Thymus (tissue), 11 donors: ENCODE measurements at regions not wholly inside any gene's neighbourhood (a gene's known extent, or its start where the extent isn't known, plus 50 kb on each side); places are given as distances from the start of the nearest gene placed in this dataset.

Source experiments
- DNase-seq, 9 donors: peaks; one replicate each; pipeline ENCODE4 v3.0.0-alpha.2; 2013; ENCODE audit warnings: low spot score in 9 of 9, low read depth in 6 of 9, missing footprints in 1 of 9
- H3K27ac ChIP-seq, 2 donors: one replicate each; pipeline ENCODE4 v1.5.1; 2013; ENCODE audit warnings: control low read depth in 1 of 2, low read depth in 1 of 2, low read length in 1 of 2, mild to moderate bottlenecking in 1 of 2, moderate library complexity in 1 of 2
- H3K27me3 ChIP-seq, 2 donors: one replicate each; pipeline ENCODE4 v1.5.1; 2013; ENCODE audit warnings: low read length in 1 of 2; ENCODE audit not compliant: control insufficient read depth in 2 of 2, insufficient read depth in 1 of 2
- H3K36me3 ChIP-seq, 2 donors: one replicate each; pipeline ENCODE4 v1.5.1; 2013; ENCODE audit warnings: low read length in 1 of 2, mild to moderate bottlenecking in 1 of 2, moderate library complexity in 1 of 2; ENCODE audit not compliant: control insufficient read depth in 2 of 2, insufficient read depth in 2 of 2
- H3K4me1 ChIP-seq, 2 donors: one replicate each; pipeline ENCODE4 v1.5.1; 2013; ENCODE audit warnings: low read length in 2 of 2; ENCODE audit not compliant: control insufficient read depth in 2 of 2, insufficient read depth in 2 of 2
- H3K4me3 ChIP-seq, 2 donors: one replicate each; pipeline ENCODE4 v1.5.1; 2013; ENCODE audit warnings: low read length in 2 of 2, control low read depth in 1 of 2, mild to moderate bottlenecking in 1 of 2
- H3K9me3 ChIP-seq, 2 donors: one replicate each; pipeline ENCODE4 v1.5.1; 2013; ENCODE audit warnings: low read length in 1 of 2, mild to moderate bottlenecking in 1 of 2; ENCODE audit not compliant: control insufficient read depth in 2 of 2, insufficient read depth in 1 of 2
- WGBS: extraction: QIAGEN DNeasy Blood & Tissue Kit; methylation state at CpG from one replicate; pipeline ENCODE4 v1.1.7; 2013; 5-methylcytosine and 5-hydroxymethylcytosine counted together
- donor health status: healthy.

GRCh38 chr1:239735111-239735510, 348.7 kb downstream of the CHRM3 start:
- Histone ChIP-seq H3K4me3 (no peak overlapping the region), H3K36me3 (no peaks in the 10 kb centered on the region), H3K27me3 (no peaks in the 10 kb centered on the region), H3K27ac (no peak overlapping the region), H3K4me1 (no peaks in the 10 kb centered on the region), H3K9me3 (no peaks in the 10 kb centered on the region)
- DNase-seq, result no peak
- WGBS, result 37% methylated on average over 2 of the region's 2 CpGs

- Histone ChIP-seq H3K27me3 (no peaks in the 10 kb centered on the region), H3K9me3 (no peaks in the 10 kb centered on the region), H3K4me3 (no peak overlapping the region), H3K36me3 (no peaks in the 10 kb centered on the region), H3K4me1 (no peaks in the 10 kb centered on the region), H3K27ac (no peak overlapping the region)
- 95% methylated on average over 2 of the region's 2 CpGs for WGBS
- no peak for DNase-seq
These were observed 350.1 kb downstream of the CHRM3 start for GRCh38 chr1:239736479-239736878.

- no peaks in the 10 kb centered on the region for H3K36me3 ChIP-seq
- H3K27ac ChIP-seq, result no peak overlapping the region
- no peaks in the 10 kb centered on the region for H3K9me3 ChIP-seq
- H3K4me1 ChIP-seq, result no peaks in the 10 kb centered on the region
- no peak for DNase-seq
- H3K4me3 ChIP-seq, result no peak overlapping the region
- H3K27me3 ChIP-seq, result no peaks in the 10 kb centered on the region
- 98% methylated on average over 2 of the region's 2 CpGs for WGBS
These were observed 352.3 kb upstream of the FMN2 start for GRCh38 chr1:239739375-239739774.

- H3K4me3 ChIP-seq, result no peak overlapping the region
- WGBS, result 86% methylated on average over 2 of the region's 2 CpGs
- H3K36me3 ChIP-seq, result no peaks in the 10 kb centered on the region
- H3K27ac ChIP-seq, result no peak overlapping the region
- DNase-seq, result no peak
- no peaks in the 10 kb centered on the region for H3K27me3 ChIP-seq
- H3K4me1 ChIP-seq, result no peaks in the 10 kb centered on the region
- no peaks in the 10 kb centered on the region for H3K9me3 ChIP-seq
These were observed 351.8 kb upstream of the FMN2 start for GRCh38 chr1:239739919-239740318.

- no peaks in the 10 kb centered on the region for H3K9me3 ChIP-seq
- H3K4me3 ChIP-seq, result no peak overlapping the region
- H3K4me1 ChIP-seq, result no peaks in the 10 kb centered on the region
- 71% methylated on average over 6 of the region's 6 CpGs for WGBS
- no peak for DNase-seq
- H3K36me3 ChIP-seq, result no peaks in the 10 kb centered on the region
- no peaks in the 10 kb centered on the region for H3K27me3 ChIP-seq
- H3K27ac ChIP-seq, result no peak overlapping the region
These were observed 349.1 kb upstream of the FMN2 start for GRCh38 chr1:239742416-239743109.

GRCh38 chr1:239744851-239745250, 346.8 kb upstream of the FMN2 start:
- Histone ChIP-seq H3K9me3 (no peaks in the 10 kb centered on the region), H3K27me3 (no peaks in the 10 kb centered on the region), H3K36me3 (no peaks in the 10 kb centered on the region), H3K4me1 (no peaks in the 10 kb centered on the region), H3K27ac (no peak overlapping the region), H3K4me3 (no peak overlapping the region)
- WGBS, result 82% methylated on average over 3 of the region's 3 CpGs
- DNase-seq, result no peak

GRCh38 chr1:239755107-239755912, 336.4 kb upstream of the FMN2 start:
- no peaks in the 10 kb centered on the region for H3K27me3 ChIP-seq
- WGBS, result 83% methylated on average over 2 of the region's 2 CpGs

GRCh38 chr1:239757716-239758115, 334.0 kb upstream of the FMN2 start:
- no peaks in the 10 kb centered on the region for H3K27me3 ChIP-seq
- no peak overlapping the region for H3K4me3 ChIP-seq
- H3K27ac ChIP-seq, result no peak overlapping the region
- DNase-seq, result no peak
- 96% methylated on average over 2 of the region's 2 CpGs for WGBS
- H3K9me3 ChIP-seq, result no peaks in the 10 kb centered on the region
- no peaks in the 10 kb centered on the region for H3K36me3 ChIP-seq
- no peaks in the 10 kb centered on the region for H3K4me1 ChIP-seq

More at GRCh38 chr1:239755107-239755912, 336.4 kb upstream of the FMN2 start:
- Histone ChIP-seq H3K36me3 (no peaks in the 10 kb centered on the region), H3K9me3 (no peaks in the 10 kb centered on the region), H3K27ac (no peak overlapping the region), H3K4me1 (no peaks in the 10 kb centered on the region), H3K4me3 (no peak overlapping the region)
- no peak for DNase-seq

- DNase-seq, result no peak
- no peaks in the 10 kb centered on the region for H3K4me1 ChIP-seq
- no peaks in the 10 kb centered on the region for H3K36me3 ChIP-seq
- H3K27ac ChIP-seq, result no peak overlapping the region
- 98% methylated on average over 3 of the region's 3 CpGs for WGBS
- H3K27me3 ChIP-seq, result no peaks in the 10 kb centered on the region
- no peak overlapping the region for H3K4me3 ChIP-seq
- no peaks in the 10 kb centered on the region for H3K9me3 ChIP-seq
These were observed 332.9 kb upstream of the FMN2 start for GRCh38 chr1:239758756-239759155.
